Esophagus muscularis mucosa (tissue), 4 donors: ENCODE measurements at regions not wholly inside any gene's neighbourhood (a gene's known extent, or its start where the extent isn't known, plus 50 kb on each side); places are given as distances from the start of the nearest gene placed in this dataset.

Experiments used
- EP300 ChIP-seq: sonication (generic); formaldehyde crosslinking; IDR thresholded peaks from one replicate; pipeline ENCODE4 v1.6.1; 2017; ENCODE audit warnings: antibody characterized with exemption
- POLR2AphosphoS5 ChIP-seq, 2 donors: sonication (generic); formaldehyde crosslinking; IDR thresholded peaks; one replicate each; pipeline ENCODE4 v1.6.1; 2017; ENCODE audit warnings: antibody characterized with exemption in 2 of 2
- TF ChIP-seq, protein P1 (sequence below), 3 experiments: fragments of 200-600 bp in 2 of 3; fragments of 450-650 bp in 1 of 3; sonication (generic) in 2 of 3; IDR thresholded peaks; one replicate each; pipeline ENCODE4 v1.5.1; 2017 to 2019; ENCODE audit warnings: antibody characterized with exemption in 3 of 3, mild to moderate bottlenecking in 2 of 3, moderate library complexity in 1 of 3

DNA sequence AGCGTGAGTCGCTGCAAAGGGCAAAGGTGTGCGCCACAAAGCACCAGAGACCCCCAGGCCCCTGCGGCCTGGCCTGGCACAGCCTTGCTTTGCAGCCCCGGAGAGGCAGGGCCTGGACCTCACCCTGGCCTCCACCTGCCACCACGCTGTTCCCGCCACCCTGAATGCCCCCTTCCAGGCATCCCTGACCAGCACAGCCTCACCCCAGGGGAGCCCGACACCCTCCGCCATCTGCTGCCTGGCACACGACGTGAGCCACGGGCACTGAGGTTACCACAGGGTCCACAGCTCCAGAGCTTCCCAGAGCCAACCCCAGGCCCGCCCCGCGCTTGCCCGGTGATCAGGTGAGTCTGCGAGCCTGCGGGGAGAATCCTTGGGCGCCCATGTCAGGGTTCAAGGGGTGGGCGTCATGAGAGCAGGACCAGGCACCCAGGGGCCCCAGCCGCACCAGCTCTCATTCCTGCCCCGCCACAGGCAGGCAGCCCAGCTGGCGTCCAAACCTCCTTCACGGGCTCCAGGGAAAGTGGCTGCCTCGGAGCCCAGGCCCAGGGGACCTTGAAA is 171.3 kb downstream of the BRD1 start:
- TF ChIP-seq, protein P1, sequence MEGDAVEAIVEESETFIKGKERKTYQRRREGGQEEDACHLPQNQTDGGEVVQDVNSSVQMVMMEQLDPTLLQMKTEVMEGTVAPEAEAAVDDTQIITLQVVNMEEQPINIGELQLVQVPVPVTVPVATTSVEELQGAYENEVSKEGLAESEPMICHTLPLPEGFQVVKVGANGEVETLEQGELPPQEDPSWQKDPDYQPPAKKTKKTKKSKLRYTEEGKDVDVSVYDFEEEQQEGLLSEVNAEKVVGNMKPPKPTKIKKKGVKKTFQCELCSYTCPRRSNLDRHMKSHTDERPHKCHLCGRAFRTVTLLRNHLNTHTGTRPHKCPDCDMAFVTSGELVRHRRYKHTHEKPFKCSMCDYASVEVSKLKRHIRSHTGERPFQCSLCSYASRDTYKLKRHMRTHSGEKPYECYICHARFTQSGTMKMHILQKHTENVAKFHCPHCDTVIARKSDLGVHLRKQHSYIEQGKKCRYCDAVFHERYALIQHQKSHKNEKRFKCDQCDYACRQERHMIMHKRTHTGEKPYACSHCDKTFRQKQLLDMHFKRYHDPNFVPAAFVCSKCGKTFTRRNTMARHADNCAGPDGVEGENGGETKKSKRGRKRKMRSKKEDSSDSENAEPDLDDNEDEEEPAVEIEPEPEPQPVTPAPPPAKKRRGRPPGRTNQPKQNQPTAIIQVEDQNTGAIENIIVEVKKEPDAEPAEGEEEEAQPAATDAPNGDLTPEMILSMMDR (IDR thresholded peaks at IDR 0.05): no peak
- TF ChIP-seq EP300 (no peak), POLR2AphosphoS5 (IDR thresholded peaks at IDR 0.05) (no peak)
